ENCODE measurements at regions not wholly inside any gene's neighbourhood (a gene's known extent, or its start where the extent isn't known, plus 50 kb on each side); places are given as distances from the start of the nearest gene placed in this dataset.

GRCh38 chr12:124393414-124393790, 98.5 kb downstream of the RFLNA start:
- TF ChIP-seq CTCF (IDR thresholded peaks at IDR 0.05) = no peak
- TF ChIP-seq POLR2A (IDR thresholded peaks at IDR 0.05) = no peak

Data from thyroid gland (tissue), 4 donors.